ENCODE measurements at regions not wholly inside any gene's neighbourhood (a gene's known extent, or its start where the extent isn't known, plus 50 kb on each side); places are given as distances from the start of the nearest gene placed in this dataset.
"Not testable (repeated sequence)": the region's sequence is repeated elsewhere in the genome, so short reads cannot be mapped to it uniquely, and the experiment has no call there.

GRCh38 chr12:14215949-14216348 is 149.5 kb upstream of the ATF7IP start:
- DNase-seq: not testable (repeated sequence)

GRCh38 chr12:14216405-14217294 is 148.8 kb upstream of the ATF7IP start:
- DNase-seq: no peak

- no peak for DNase-seq
Measured at GRCh38 chr12:14219156-14219555, 146.3 kb upstream of the ATF7IP start.

GRCh38 chr12:14219670-14220069 is 145.8 kb upstream of the ATF7IP start:
- DNase-seq: not testable (repeated sequence)

GRCh38 chr12:14225064-14225463 is 140.4 kb upstream of the ATF7IP start:
- DNase-seq: no peak

GRCh38 chr12:14235176-14235575 is 130.3 kb upstream of the ATF7IP start:
- DNase-seq: not testable (repeated sequence)

- DNase-seq: not testable (repeated sequence)
Measured at GRCh38 chr12:14236641-14237040, 128.8 kb upstream of the ATF7IP start.

- DNase-seq: no peak
Measured at GRCh38 chr12:14238221-14238792, 127.2 kb upstream of the ATF7IP start.

GRCh38 chr12:14239350-14239934 is 126.0 kb upstream of the ATF7IP start:
- DNase-seq: no peak

GRCh38 chr12:14239935-14240872 is 125.3 kb upstream of the ATF7IP start:
- no peak for DNase-seq

- DNase-seq: no peak
Measured at GRCh38 chr12:14240873-14241220, 124.6 kb upstream of the ATF7IP start.

- not testable (repeated sequence) for DNase-seq
Measured at GRCh38 chr12:14242825-14243224, 122.7 kb upstream of the ATF7IP start.

- no peak for DNase-seq
Measured at GRCh38 chr12:14243941-14244340, 121.5 kb upstream of the ATF7IP start.

GRCh38 chr12:14244876-14245669 is 120.4 kb upstream of the ATF7IP start:
- no peak for DNase-seq

- DNase-seq: no peak
Measured at GRCh38 chr12:14247166-14247565, 118.3 kb upstream of the ATF7IP start.

- DNase-seq: no peak
Measured at GRCh38 chr12:14249368-14249767, 116.1 kb upstream of the ATF7IP start.

- DNase-seq: no peak
Measured at GRCh38 chr12:14252697-14253096, 112.8 kb upstream of the ATF7IP start.

GRCh38 chr12:14253496-14253895 is 112.0 kb upstream of the ATF7IP start:
- DNase-seq: no peak

- DNase-seq: no peak
Measured at GRCh38 chr12:14254781-14255180, 110.7 kb upstream of the ATF7IP start.

- DNase-seq: no peak
Measured at GRCh38 chr12:14256121-14256520, 109.4 kb upstream of the ATF7IP start.

- DNase-seq: peak; percentile 56
Measured at GRCh38 chr12:14256555-14257169, 108.8 kb upstream of the ATF7IP start.

- DNase-seq: no peak
Measured at GRCh38 chr12:14257303-14257733, 108.2 kb upstream of the ATF7IP start.
